K562 (cell line): ENCODE measurements at regions not wholly inside any gene's neighbourhood (a gene's known extent, or its start where the extent isn't known, plus 50 kb on each side); places are given as distances from the start of the nearest gene placed in this dataset.

Experiments used
- ATAC-seq: fragments of 200-7000 bp; cut with Tn5 transposase; 3 replicates; pipeline ENCODE4 v1.9.1; 2020; ENCODE audit warnings: moderate library complexity
- BruUV-seq: library from RNA; stranded (reverse); fragments of 400-500 nt; replicated peaks from 2 replicates; lab custom pipeline; 2021; lab: Mats Ljungman, UMichigan
- CTCF ChIA-PET: fragments of 300-600 bp; formaldehyde crosslinking; extraction: SDS; loops from one replicate; lab custom pipeline; 2021; ENCODE audit warnings: low intra/inter-chr PET ratio; lab: Yijun Ruan, JAX
- POLR2A ChIA-PET: fragments of 300-600, 350-650 bp; sonication (Branson Sonifier 250); formaldehyde crosslinking; extraction: SDS; loops from one replicate; lab custom pipeline; 2021; ENCODE audit warnings: antibody characterized with exemption, inconsistent platforms; lab: Yijun Ruan, JAX
- DNase-seq, 4 experiments: peaks; one replicate each; pipeline versions ENCODE4 v3.0.0 to v3.0.0-alpha.2; 2011 to 2018; ENCODE audit warnings: low spot score in 3 of 4, mixed read lengths in 3 of 4; ENCODE audit errors: extremely low read depth in 1 of 4
- FAIRE-seq: peaks from 2 replicates; lab custom pipeline; 2011; peaks lifted over from hg19 to GRCh38; lab: Jason Lieb, UNC
- H2AFZ ChIP-seq: 2 replicates; pipeline ENCODE4 v1.6.0; 2011; ENCODE audit warnings: low read depth, low read length, control low read depth, inconsistent platforms
- H3K27ac ChIP-seq: fragments of 200-600 bp; 3 replicates; pipeline ENCODE4 v1.8.0; 2011; ENCODE audit warnings: low read depth, mild to moderate bottlenecking, control low read depth, inconsistent platforms, low read length, moderate library complexity, mixed read lengths; ENCODE audit errors: extremely low read depth
- H3K27me3 ChIP-seq, 2 experiments: fragments of 300-600 bp in 1 of 2; 2 replicates in 1 of 2; 3 replicates in 1 of 2; pipeline versions ENCODE4 v1.6.0 to v1.8.0; 2011; ENCODE audit warnings: inconsistent platforms in 2 of 2, low read length in 2 of 2, mild to moderate bottlenecking in 1 of 2, mixed read lengths in 1 of 2, moderate library complexity in 1 of 2; ENCODE audit not compliant: control insufficient read depth in 2 of 2, insufficient read depth in 2 of 2
- H3K36me3 ChIP-seq: fragments of 300-600 bp; 3 replicates; pipeline ENCODE4 v1.8.0; 2011; ENCODE audit warnings: mild to moderate bottlenecking, low read length, inconsistent platforms; ENCODE audit not compliant: control insufficient read depth, insufficient read depth
- H3K4me1 ChIP-seq, 2 experiments: fragments of 200-600 bp in 1 of 2; replicated peaks in 1 of 2; 2 replicates in 1 of 2; 3 replicates in 1 of 2; pipeline versions ENCODE4 v1.5.1 to v1.8.0; 2011; ENCODE audit warnings: inconsistent platforms in 2 of 2, low read length in 2 of 2, mild to moderate bottlenecking in 1 of 2, mixed read lengths in 1 of 2, moderate library complexity in 1 of 2; ENCODE audit not compliant: control insufficient read depth in 2 of 2, insufficient read depth in 2 of 2
- H3K4me2 ChIP-seq: 2 replicates; pipeline ENCODE4 v1.6.1; 2011; ENCODE audit warnings: low read length, control low read depth, inconsistent platforms, mixed read lengths; ENCODE audit not compliant: insufficient read depth
- H3K4me3 ChIP-seq: fragments of 200-600 bp; sonication (generic), shearing (Covaris generic); 2 replicates; pipeline ENCODE4 v1.5.1; 2016; ENCODE audit warnings: control low read depth, inconsistent platforms
- H3K79me2 ChIP-seq: fragments of 200-600 bp; 3 replicates; pipeline ENCODE4 v1.8.0; 2011; ENCODE audit warnings: low read length, inconsistent platforms; ENCODE audit not compliant: control insufficient read depth, insufficient read depth
- H3K9ac ChIP-seq, 2 experiments: 2 replicates each; pipeline versions ENCODE4 v1.6.0 to v1.6.1; 2011; ENCODE audit warnings: low read depth in 2 of 2, low read length in 2 of 2, control low read depth in 1 of 2, inconsistent platforms in 1 of 2, mild to moderate bottlenecking in 1 of 2, mixed read lengths in 1 of 2; ENCODE audit not compliant: insufficient read depth in 1 of 2
- H3K9me1 ChIP-seq: one replicate; pipeline ENCODE4 v1.6.0; 2011; ENCODE audit warnings: inconsistent platforms, mild to moderate bottlenecking, low read length, moderate library complexity; ENCODE audit not compliant: control insufficient read depth, insufficient read depth
- H3K9me3 ChIP-seq: replicated peaks from 2 replicates; pipeline ENCODE4 v1.5.1; 2011; ENCODE audit warnings: low read depth, low read length, inconsistent platforms; ENCODE audit not compliant: control insufficient read depth, insufficient read depth
- H4K20me1 ChIP-seq: replicated peaks from 2 replicates; pipeline ENCODE4 v1.6.1; 2011; ENCODE audit warnings: low read length, inconsistent platforms, mixed read lengths; ENCODE audit not compliant: control insufficient read depth, insufficient read depth
- EGR1 ChIP-seq: fragments of 450-650 bp; conservative IDR thresholded peaks from 2 replicates; pipeline ENCODE4 v1.6.1; 2017; ENCODE audit warnings: mild to moderate bottlenecking
- FOXJ2 ChIP-seq: fragments of 200-800 bp; sonication (Bioruptor generic); IDR thresholded peaks from 2 replicates; pipeline ENCODE4 v1.6.1; 2016; ENCODE audit warnings: missing genetic modification characterization, missing compliant biosample characterization
- MXD1 ChIP-seq: fragments of 250-450 bp; sonication (Bioruptor Pico); IDR thresholded peaks from 2 replicates; pipeline ENCODE4 v1.8.0; 2021; ENCODE audit warnings: borderline replicate concordance, mild to moderate bottlenecking, moderate library complexity; ENCODE audit not compliant: poor library complexity, severe bottlenecking
- NONO ChIP-seq, 2 experiments: fragments of 200-400 bp in 1 of 2; fragments of 450-650 bp in 1 of 2; formaldehyde crosslinking in 1 of 2; IDR thresholded peaks; 2 replicates each; pipeline ENCODE4 v1.6.1; 2017; ENCODE audit warnings: low read depth in 2 of 2, mild to moderate bottlenecking in 2 of 2, moderate library complexity in 2 of 2, low read length in 1 of 2
- RAD21 ChIP-seq, 2 experiments: fragments of 250-450 bp in 1 of 2; fragments of 450-650 bp in 1 of 2; sonication (Bioruptor Pico) in 1 of 2; formaldehyde crosslinking in 1 of 2; IDR thresholded peaks in 1 of 2; conservative IDR thresholded peaks in 1 of 2; 2 replicates each; pipeline versions ENCODE4 v1.4.0 to v1.8.0; 2020 to 2022; ENCODE audit warnings: mild to moderate bottlenecking in 2 of 2, moderate library complexity in 1 of 2
- SETDB1 ChIP-seq: IDR thresholded peaks from one replicate; pipeline ENCODE4 v1.6.1; 2012; ENCODE audit warnings: low read length, control low read depth, inconsistent platforms
- SMC3 ChIP-seq: conservative IDR thresholded peaks from 2 replicates; pipeline ENCODE4 v1.6.1; 2011; ENCODE audit warnings: low read depth, low read length, improper control_type of control experiment; ENCODE audit not compliant: insufficient read depth
- STAT5B ChIP-seq: fragments of 250-450 bp; sonication (Bioruptor Pico); IDR thresholded peaks from 2 replicates; pipeline ENCODE4 v1.8.0; 2021; ENCODE audit warnings: mild to moderate bottlenecking, inconsistent platforms
- TAF1 ChIP-seq: IDR thresholded peaks from 2 replicates; pipeline ENCODE4 v1.6.1; 2011; ENCODE audit warnings: mild to moderate bottlenecking, low read length, moderate library complexity; ENCODE audit not compliant: insufficient read depth, control insufficient read depth, severe bottlenecking; ENCODE audit errors: extremely low read depth
- THAP7 ChIP-seq: fragments of 250-450 bp; sonication (Bioruptor Pico); IDR thresholded peaks from 2 replicates; pipeline ENCODE4 v1.5.0; 2021
- ZNF212 ChIP-seq: fragments of 450-650 bp; formaldehyde crosslinking; IDR thresholded peaks from 2 replicates; pipeline ENCODE4 v1.4.0; 2020; ENCODE audit warnings: mild to moderate bottlenecking
- ZNF263 ChIP-seq: sonication (generic); formaldehyde crosslinking; IDR thresholded peaks from 2 replicates; pipeline ENCODE4 v1.8.0; 2022; ENCODE audit warnings: mild to moderate bottlenecking, missing genetic modification reagents, borderline replicate concordance
- WGBS: fragments of 100-300 bp; shearing (Covaris generic); methylation state at CpG from one replicate; pipeline ENCODE4 v1.1.6; 2016; ENCODE audit warnings: low coverage, mixed read lengths; ENCODE audit not compliant: insufficient coverage; ENCODE audit errors: missing lambda C conversion rate; 5-methylcytosine and 5-hydroxymethylcytosine counted together
- in situ Hi-C: fragments of 300-500 bp; cut with MboI; formaldehyde crosslinking; loops from 4 replicates; pipeline ENCODE4 v1.15.0; 2018; ENCODE audit warnings: inconsistent platforms, mixed read lengths
- intact Hi-C: fragments of 100-400 bp; cut with micrococcal nuclease; formaldehyde crosslinking; loops from 2 replicates; pipeline ENCODE4 v1.14.2; 2022

- H3K27ac ChIP-seq, result no peak overlapping the region
- DNase-seq (no peak), ATAC-seq (no peak), FAIRE-seq (no peak)
- H3K4me1 ChIP-seq, result no peaks in the 10 kb centered on the region
- ChIA-PET CTCF (no interaction called here), POLR2A (no interaction called here)
- no peaks in the 10 kb centered on the region for H3K9me1 ChIP-seq
- H3K4me2 ChIP-seq, result no peak overlapping the region
- no peaks in the 10 kb centered on the region for H4K20me1 ChIP-seq
- no peak overlapping the region for H3K9ac ChIP-seq
- no peak overlapping the region for H3K4me3 ChIP-seq
- H2AFZ ChIP-seq, result no peak overlapping the region
- 0% methylated on average over 2 of the region's 2 CpGs for WGBS
- H3K9me3 ChIP-seq, result no peaks in the 10 kb centered on the region
- H3K79me2 ChIP-seq, result no peaks in the 10 kb centered on the region
- no TSS peak for BruUV-seq
- H3K36me3 ChIP-seq, result no peaks in the 10 kb centered on the region
- TF ChIP-seq RAD21 (CRISPR knock-in tag; conservative IDR thresholded peaks at IDR 0.05 in 1 of 2, IDR thresholded peaks at IDR 0.05 in 1 of 2) (no peak), EGR1 (no peak), SETDB1 (no peak), STAT5B (CRISPR knock-in tag) (no peak), MXD1 (no peak), SMC3 (no peak)
- TF ChIP-seq, all 486 proteins: peak for 0
- in situ Hi-C loops (no loop called here), intact Hi-C loops (no loop called here)
- H3K27me3 ChIP-seq, result no peaks in the 10 kb centered on the region
Observed at GRCh38 chr10:43890124-43890523, 241.4 kb upstream of the ZNF32 start.

- Histone ChIP-seq H3K4me3 (no peak overlapping the region), H3K9ac (no peak overlapping the region), H3K27me3 (no peaks in the 10 kb centered on the region), H3K9me3 (no peaks in the 10 kb centered on the region), H3K4me1 (no peaks in the 10 kb centered on the region), H3K27ac (no peak overlapping the region), H3K36me3 (no peaks in the 10 kb centered on the region), H3K79me2 (no peaks in the 10 kb centered on the region), H2AFZ (no peak overlapping the region), H3K4me2 (no peak overlapping the region), H4K20me1 (no peaks in the 10 kb centered on the region), H3K9me1 (no peaks in the 10 kb centered on the region)
- ATAC-seq (no peak), DNase-seq (no peak), FAIRE-seq (no peak)
- WGBS, result 0% methylated on average over 3 of the region's 3 CpGs
- BruUV-seq, result no TSS peak
- in situ Hi-C loops, result no loop called here
- ChIA-PET CTCF (no interaction called here), POLR2A (interaction anchor here (1.2 kb wide), 1 partner anchor 23 kb away, joined by 3 read pairs; no protein-coding TSS in a partner anchor)
- intact Hi-C loops, result no loop called here
- TF ChIP-seq TAF1 (no peak), NONO (IDR thresholded peaks at IDR 0.05; ENCODE audit: low read depth in 2 of 2, low read length in 1 of 2) (no peak), THAP7 (CRISPR knock-in tag) (no peak), FOXJ2 (tag) (no peak), ZNF263 (CRISPR knock-in tag) (no peak), ZNF212 (CRISPR knock-in tag) (no peak)
Observed at GRCh38 chr10:43888586-43888985, 239.9 kb upstream of the ZNF32 start.
